H1 (cell line): ENCODE measurements at regions not wholly inside any gene's neighbourhood (a gene's known extent, or its start where the extent isn't known, plus 50 kb on each side); places are given as distances from the start of the nearest gene placed in this dataset.

ENCODE experiments used
- CTCF ChIA-PET: fragments of 300-600 bp; sonication (Branson Sonifier 250); formaldehyde crosslinking; loops from one replicate; lab custom pipeline; 2021; ENCODE audit not compliant: partially characterized antibody; lab: Charles Lee
- POLR2A ChIA-PET: fragments of 300-600 bp; sonication (Branson Sonifier 250); formaldehyde crosslinking; loops from one replicate; lab custom pipeline; 2021; ENCODE audit warnings: inconsistent platforms; ENCODE audit not compliant: partially characterized antibody; lab: Charles Lee
- DNase-seq, 2 experiments: peaks; one replicate each; pipeline versions ENCODE4 v3.0.0 to v3.0.0-alpha.2; 2010 to 2022; ENCODE audit warnings: low spot score in 2 of 2, low read depth in 1 of 2, mixed read lengths in 1 of 2
- FAIRE-seq: peaks from 2 replicates; lab custom pipeline; 2011; peaks lifted over from hg19 to GRCh38; lab: Jason Lieb, UNC
- H2AFZ ChIP-seq: 2 replicates; pipeline ENCODE4 v1.8.1; 2012; ENCODE audit warnings: low read length, inconsistent platforms
- H2AK5ac ChIP-seq: 2 replicates; pipeline ENCODE4 v1.6.1; 2013; ENCODE audit warnings: low read depth, low read length
- H2BK120ac ChIP-seq: replicated peaks from 2 replicates; pipeline ENCODE3; 2013; ENCODE audit warnings: low read depth, low read length, inconsistent platforms
- H2BK12ac ChIP-seq: 2 replicates; pipeline ENCODE4 v1.6.1; 2013; ENCODE audit warnings: low read depth, low read length
- H2BK15ac ChIP-seq: 2 replicates; pipeline ENCODE4 v1.6.1; 2013; ENCODE audit warnings: low read length
- H2BK20ac ChIP-seq: 2 replicates; pipeline ENCODE4 v1.6.1; 2013; ENCODE audit warnings: low read length
- H2BK5ac ChIP-seq: 2 replicates; pipeline ENCODE4 v1.6.1; 2013; ENCODE audit warnings: low read depth, low read length
- H3K14ac ChIP-seq: 2 replicates; pipeline ENCODE4 v1.6.1; 2013; ENCODE audit warnings: inconsistent platforms; ENCODE audit not compliant: insufficient read length
- H3K18ac ChIP-seq: 2 replicates; pipeline ENCODE4 v1.6.1; 2013; ENCODE audit warnings: low read length; ENCODE audit errors: extremely low read depth
- H3K23ac ChIP-seq: 2 replicates; pipeline ENCODE4 v1.6.1; 2013; ENCODE audit warnings: inconsistent platforms; ENCODE audit not compliant: insufficient read length
- H3K23me2 ChIP-seq: 2 replicates; pipeline ENCODE4 v1.6.1; 2013; ENCODE audit warnings: low read depth, low read length
- H3K27ac ChIP-seq: 2 replicates; pipeline ENCODE4 v1.6.1; 2011; ENCODE audit warnings: low read depth, low read length, inconsistent platforms
- H3K27me3 ChIP-seq, 4 experiments: replicated peaks in 1 of 4; 1 replicate in 1 of 4; 2 replicates in 3 of 4; pipeline versions ENCODE4 v1.6.1 to v1.8.1; 2011 to 2013; ENCODE audit warnings: low read length in 3 of 4, mild to moderate bottlenecking in 3 of 4, inconsistent platforms in 2 of 4, mixed read lengths in 2 of 4, moderate library complexity in 1 of 4; ENCODE audit not compliant: control insufficient read depth in 3 of 4, insufficient read depth in 3 of 4; ENCODE audit errors: extremely low read depth in 1 of 4
- H3K36me3 ChIP-seq, 4 experiments: 2 replicates each; pipeline versions ENCODE4 v1.6.1 to v1.8.1; 2011 to 2013; ENCODE audit warnings: mild to moderate bottlenecking in 4 of 4, low read length in 3 of 4, moderate library complexity in 2 of 4, control low read depth in 1 of 4, inconsistent platforms in 1 of 4; ENCODE audit not compliant: insufficient read depth in 4 of 4, control insufficient read depth in 2 of 4
- H3K4ac ChIP-seq: replicated peaks from 2 replicates; pipeline ENCODE3; 2013; ENCODE audit warnings: low read length, low read depth, mixed read lengths, inconsistent platforms; ENCODE audit not compliant: insufficient read length
- H3K4me1 ChIP-seq, 4 experiments: replicated peaks in 1 of 4; 1 replicate in 1 of 4; 2 replicates in 3 of 4; pipeline versions ENCODE4 v1.6.1 to v1.8.1; 2011 to 2013; ENCODE audit warnings: low read length in 3 of 4, inconsistent platforms in 2 of 4, mixed read lengths in 1 of 4; ENCODE audit not compliant: insufficient read depth in 4 of 4, control insufficient read depth in 3 of 4
- H3K4me2 ChIP-seq, 2 experiments: 2 replicates each; pipeline versions ENCODE4 v1.6.1 to v1.8.1; 2011 to 2013; ENCODE audit warnings: low read depth in 2 of 2, low read length in 2 of 2, control low read depth in 1 of 2, inconsistent platforms in 1 of 2, mild to moderate bottlenecking in 1 of 2; ENCODE audit not compliant: insufficient read depth in 1 of 2
- H3K4me3 ChIP-seq, 4 experiments: fragments of 200-600, 300-600 bp in 1 of 4; sonication (generic), shearing (Covaris generic), sonication (Bioruptor Twin) in 1 of 4; 2 replicates each; pipeline versions ENCODE4 v1.5.1 to v1.8.1; 2011 to 2016; ENCODE audit warnings: low read length in 4 of 4, low read depth in 3 of 4, control low read depth in 2 of 4, inconsistent platforms in 2 of 4, mild to moderate bottlenecking in 2 of 4, mixed read lengths in 1 of 4, moderate library complexity in 1 of 4; ENCODE audit not compliant: insufficient read depth in 2 of 4; ENCODE audit errors: extremely low read depth in 1 of 4
- H3K56ac ChIP-seq: replicated peaks from 2 replicates; pipeline ENCODE3; 2013; ENCODE audit warnings: low read depth, mild to moderate bottlenecking, mixed read lengths, low read length, inconsistent platforms; ENCODE audit not compliant: insufficient read length
- H3K79me1 ChIP-seq: 2 replicates; pipeline ENCODE4 v1.6.1; 2013; ENCODE audit warnings: low read depth, low read length, control low read depth
- H3K79me2 ChIP-seq, 2 experiments: 2 replicates each; pipeline versions ENCODE4 v1.6.1 to v1.8.1; 2012 to 2013; ENCODE audit warnings: low read length in 2 of 2, mild to moderate bottlenecking in 2 of 2, inconsistent platforms in 1 of 2; ENCODE audit not compliant: insufficient read depth in 2 of 2, control insufficient read depth in 1 of 2
- H3K9ac ChIP-seq, 4 experiments: replicated peaks in 1 of 4; 1 replicate in 1 of 4; 2 replicates in 3 of 4; pipeline versions ENCODE4 v1.6.1 to v1.8.1; 2011 to 2013; ENCODE audit warnings: low read depth in 3 of 4, low read length in 3 of 4, control low read depth in 2 of 4, mild to moderate bottlenecking in 2 of 4, moderate library complexity in 2 of 4, inconsistent platforms in 1 of 4; ENCODE audit errors: extremely low read depth in 1 of 4
- H3K9me3 ChIP-seq, 2 experiments: 2 replicates each; pipeline versions ENCODE4 v1.6.1 to v1.8.1; 2012 to 2013; ENCODE audit warnings: mild to moderate bottlenecking in 2 of 2, moderate library complexity in 2 of 2, control low read depth in 1 of 2, inconsistent platforms in 1 of 2, low read depth in 1 of 2, low read length in 1 of 2, mixed read lengths in 1 of 2; ENCODE audit not compliant: insufficient read depth in 2 of 2
- H4K20me1 ChIP-seq, 2 experiments: replicated peaks in 1 of 2; 2 replicates each; pipeline versions ENCODE3 to v1.8.1; 2011 to 2013; ENCODE audit warnings: inconsistent platforms in 2 of 2, low read length in 2 of 2, mild to moderate bottlenecking in 1 of 2; ENCODE audit not compliant: insufficient read depth in 2 of 2, control insufficient read depth in 1 of 2
- H4K5ac ChIP-seq: 2 replicates; pipeline ENCODE4 v1.6.1; 2013; ENCODE audit warnings: low read length, low read depth, mixed read lengths, inconsistent platforms; ENCODE audit not compliant: insufficient read length
- H4K8ac ChIP-seq: 2 replicates; pipeline ENCODE4 v1.8.0; 2013; ENCODE audit warnings: mild to moderate bottlenecking, moderate library complexity, low read length, inconsistent platforms; ENCODE audit not compliant: insufficient read depth; ENCODE audit errors: extremely low read depth
- H4K91ac ChIP-seq: replicated peaks from 2 replicates; pipeline ENCODE3; 2013; ENCODE audit warnings: low read length, mixed read lengths, inconsistent platforms; ENCODE audit not compliant: insufficient read length
- CBX8 ChIP-seq: fragments of 300-800, 300-1000 bp; sonication (generic); IDR thresholded peaks from 2 replicates; pipeline ENCODE4 v1.7.1; 2016; ENCODE audit warnings: low read depth, low read length, borderline replicate concordance
- CHD1 ChIP-seq: IDR thresholded peaks from 2 replicates; pipeline ENCODE4 v1.6.1; 2012; ENCODE audit warnings: low read depth, low read length, improper control_type of control experiment
- CREB1 ChIP-seq: IDR thresholded peaks from 2 replicates; pipeline ENCODE4 v1.6.1; 2012; ENCODE audit warnings: inconsistent platforms
- WGBS, 2 experiments: shearing (Covaris generic) in 1 of 2; methylation state at CpG; one replicate each; pipeline versions ENCODE4 v1.1.6 to v1.1.7; 2013 to 2015; ENCODE audit warnings: low lambda C conversion rate in 2 of 2, mixed read lengths in 2 of 2, inconsistent platforms in 1 of 2, low coverage in 1 of 2, missing lambda C conversion rate in 1 of 2; ENCODE audit not compliant: insufficient replicate concordance in 2 of 2, insufficient coverage in 1 of 2, insufficient read length in 1 of 2; ENCODE audit errors: extremely low coverage in 1 of 2, missing lambda C conversion rate in 1 of 2; 5-methylcytosine and 5-hydroxymethylcytosine counted together

- Histone ChIP-seq H3K79me1 (no peaks in the 10 kb centered on the region), H4K20me1 (no peaks in the 10 kb centered on the region), H2BK120ac (no peak overlapping the region), H3K14ac (no peak overlapping the region), H3K27ac (no peak overlapping the region), H3K56ac (no peak overlapping the region), H4K5ac (no peak overlapping the region), H3K23ac (no peak overlapping the region), H3K4ac (no peak overlapping the region), H2AK5ac (no peak overlapping the region), H4K91ac (no peak overlapping the region), H3K9me3 (no peaks in the 10 kb centered on the region), H2AFZ (no peak overlapping the region), H3K36me3 (no peaks in the 10 kb centered on the region), H3K4me1 (peaks cover 0 to 18% (median 10%) of the 10 kb centered on the region in 4 experiments; a peak in 5 of 7 replicates), H3K79me2 (no peaks in the 10 kb centered on the region), H3K4me3 (no peak overlapping the region), H3K27me3 (peaks cover 0 to 2% (median under 1%) of the 10 kb centered on the region in 4 experiments; a peak in 3 of 7 replicates), H2BK20ac (no peak overlapping the region), H4K8ac (no peak overlapping the region), H3K18ac (no peak overlapping the region), H2BK15ac (no peak overlapping the region), H3K23me2 (no peaks in the 10 kb centered on the region; the same call in 1 of the 2 replicates), H3K4me2 (no peak overlapping the region), H2BK5ac (no peak overlapping the region), H3K9ac (no peak overlapping the region), H2BK12ac (no peak overlapping the region)
- ChIA-PET POLR2A (interaction anchor here (0.8 to 2.2 kb wide), 3 partner anchors 9 to 58 kb away, joined by 3 to 7 read pairs (median 5); no protein-coding TSS in a partner anchor), CTCF (interaction anchor here (1.1 to 7.5 kb wide), 9 partner anchors 9 to 61 kb away, joined by 3 to 54 read pairs (median 4); no protein-coding TSS in a partner anchor)
- TF ChIP-seq CHD1, result no peak
- no peak for TF ChIP-seq CREB1
- TF ChIP-seq CBX8, result no peak
- 77% methylated on average over 9 of the region's 10 CpGs; no CpG with 5 or more reads in 1 of the 2 experiments for WGBS, 2 experiments
- DNase-seq (no peak), FAIRE-seq (no peak)
Observed at GRCh38 chr5:176721509-176721908, 74.2 kb downstream of the TSPAN17 start.
